Trophoblast cell (in vitro differentiated cells and primary cell): ENCODE measurements at regions not wholly inside any gene's neighbourhood (a gene's known extent, or its start where the extent isn't known, plus 50 kb on each side); places are given as distances from the start of the nearest gene placed in this dataset.
"Not testable (repeated sequence)": the region's sequence is repeated elsewhere in the genome, so short reads cannot be mapped to it uniquely, and the experiment has no call there.

Source experiments
- DNase-seq, 2 donors: peaks; one replicate each; pipeline ENCODE4 v3.0.0-alpha.2; 2016
- H2AFZ ChIP-seq: 2 replicates; pipeline ENCODE4 v1.6.1; 2013; ENCODE audit warnings: low read length, moderate library complexity, mild to moderate bottlenecking; ENCODE audit not compliant: insufficient read depth, poor library complexity
- H2AK5ac ChIP-seq: 2 replicates; pipeline ENCODE4 v1.6.1; 2013; ENCODE audit warnings: mild to moderate bottlenecking, low read length
- H2BK120ac ChIP-seq: 2 replicates; pipeline ENCODE4 v1.6.1; 2013; ENCODE audit warnings: low read length, mild to moderate bottlenecking, moderate library complexity; ENCODE audit not compliant: insufficient read depth, poor library complexity
- H2BK12ac ChIP-seq: 2 replicates; pipeline ENCODE4 v1.6.1; 2013; ENCODE audit warnings: mild to moderate bottlenecking, low read length, moderate library complexity
- H2BK5ac ChIP-seq: 2 replicates; pipeline ENCODE4 v1.6.1; 2013; ENCODE audit warnings: low read length, low read depth, moderate library complexity, mild to moderate bottlenecking; ENCODE audit not compliant: poor library complexity
- H3K14ac ChIP-seq: 2 replicates; pipeline ENCODE4 v1.6.1; 2013; ENCODE audit warnings: mild to moderate bottlenecking, low read length
- H3K18ac ChIP-seq: 2 replicates; pipeline ENCODE4 v1.6.1; 2013; ENCODE audit warnings: mild to moderate bottlenecking, low read length
- H3K23ac ChIP-seq: 2 replicates; pipeline ENCODE4 v1.6.1; 2013; ENCODE audit warnings: low read length
- H3K27ac ChIP-seq: 2 replicates; pipeline ENCODE4 v1.5.1; 2013; ENCODE audit warnings: low read depth, mild to moderate bottlenecking, inconsistent platforms, low read length, moderate library complexity
- H3K27me3 ChIP-seq: 2 replicates; pipeline ENCODE4 v1.6.1; 2013; ENCODE audit warnings: inconsistent platforms, mild to moderate bottlenecking, low read length, moderate library complexity; ENCODE audit not compliant: insufficient read depth
- H3K36me3 ChIP-seq, 2 experiments: 1 replicate in 1 of 2; 2 replicates in 1 of 2; pipeline ENCODE4 v1.6.1; 2013; ENCODE audit warnings: low read length in 2 of 2, mild to moderate bottlenecking in 2 of 2, moderate library complexity in 1 of 2; ENCODE audit not compliant: insufficient read depth in 2 of 2, control insufficient read depth in 1 of 2
- H3K4ac ChIP-seq: 2 replicates; pipeline ENCODE4 v1.6.1; 2013; ENCODE audit warnings: low read depth, mild to moderate bottlenecking, low read length, moderate library complexity
- H3K4me1 ChIP-seq, 2 experiments: 1 replicate in 1 of 2; 2 replicates in 1 of 2; pipeline ENCODE4 v1.6.1; 2013; ENCODE audit warnings: low read length in 2 of 2, mild to moderate bottlenecking in 2 of 2, moderate library complexity in 1 of 2; ENCODE audit not compliant: insufficient read depth in 2 of 2, control insufficient read depth in 1 of 2
- H3K4me2 ChIP-seq: 2 replicates; pipeline ENCODE4 v1.6.1; 2013; ENCODE audit warnings: inconsistent platforms, mild to moderate bottlenecking, low read length, moderate library complexity
- H3K4me3 ChIP-seq: 2 replicates; pipeline ENCODE4 v1.5.1; 2013; ENCODE audit warnings: mild to moderate bottlenecking, low read depth, low read length, inconsistent platforms
- H3K79me1 ChIP-seq: one replicate; pipeline ENCODE4 v1.6.1; 2013; ENCODE audit warnings: low read length
- H3K79me2 ChIP-seq: 2 replicates; pipeline ENCODE4 v1.6.1; 2013; ENCODE audit warnings: low read length, mild to moderate bottlenecking; ENCODE audit not compliant: control insufficient read depth, insufficient read depth, poor library complexity
- H3K9ac ChIP-seq: 2 replicates; pipeline ENCODE4 v1.6.1; 2013; ENCODE audit warnings: mild to moderate bottlenecking, low read length
- H3K9me3 ChIP-seq: 2 replicates; pipeline ENCODE4 v1.6.1; 2013; ENCODE audit warnings: low read depth, mild to moderate bottlenecking, control low read depth, inconsistent platforms, low read length; ENCODE audit not compliant: insufficient read depth
- H4K12ac ChIP-seq: 2 replicates; pipeline ENCODE4 v1.6.1; 2013; ENCODE audit warnings: low read depth, mild to moderate bottlenecking, low read length, moderate library complexity
- H4K8ac ChIP-seq: 2 replicates; pipeline ENCODE4 v1.6.1; 2013; ENCODE audit warnings: low read depth, mild to moderate bottlenecking, low read length, moderate library complexity
- H4K91ac ChIP-seq: one replicate; pipeline ENCODE4 v1.6.1; 2013; ENCODE audit warnings: low read depth, mild to moderate bottlenecking, low read length, moderate library complexity
- WGBS: extraction: QIAGEN DNeasy Blood & Tissue Kit; methylation state at CpG from one replicate; pipeline ENCODE4 v1.1.7; 2013; ENCODE audit warnings: missing lambda C conversion rate; ENCODE audit not compliant: insufficient read length, insufficient coverage; ENCODE audit errors: extremely low coverage; 5-methylcytosine and 5-hydroxymethylcytosine counted together

GRCh38 chr1:183739082-183739481 lies 65.8 kb upstream of the RGL1 start:
- H3K27ac ChIP-seq = no peak overlapping the region
- H2BK120ac ChIP-seq = no peak overlapping the region
- H3K4me1 ChIP-seq = no peaks in the 10 kb centered on the region
- no peak overlapping the region for H2AK5ac ChIP-seq
- no CpG with 5 or more reads among the region's 2 CpGs for WGBS
- H3K4ac ChIP-seq = no peak overlapping the region
- no peak overlapping the region for H4K8ac ChIP-seq
- no peak overlapping the region for H3K4me3 ChIP-seq
- no peak overlapping the region for H2BK12ac ChIP-seq
- no peaks in the 10 kb centered on the region for H3K9me3 ChIP-seq
- no peak overlapping the region for H2BK5ac ChIP-seq
- no peaks in the 10 kb centered on the region for H3K36me3 ChIP-seq
- no peak overlapping the region for H3K4me2 ChIP-seq
- H3K79me1 ChIP-seq = no peaks in the 10 kb centered on the region
- no peaks in the 10 kb centered on the region for H3K27me3 ChIP-seq
- no peaks in the 10 kb centered on the region for H3K79me2 ChIP-seq
- no peak overlapping the region for H4K91ac ChIP-seq
- H3K18ac ChIP-seq = no peak overlapping the region
- no peak for DNase-seq
- H2AFZ ChIP-seq = no peak overlapping the region
- H3K23ac ChIP-seq = no peak overlapping the region
- no peak overlapping the region for H3K14ac ChIP-seq
- no peak overlapping the region for H4K12ac ChIP-seq
- H3K9ac ChIP-seq = no peak overlapping the region

DNA sequence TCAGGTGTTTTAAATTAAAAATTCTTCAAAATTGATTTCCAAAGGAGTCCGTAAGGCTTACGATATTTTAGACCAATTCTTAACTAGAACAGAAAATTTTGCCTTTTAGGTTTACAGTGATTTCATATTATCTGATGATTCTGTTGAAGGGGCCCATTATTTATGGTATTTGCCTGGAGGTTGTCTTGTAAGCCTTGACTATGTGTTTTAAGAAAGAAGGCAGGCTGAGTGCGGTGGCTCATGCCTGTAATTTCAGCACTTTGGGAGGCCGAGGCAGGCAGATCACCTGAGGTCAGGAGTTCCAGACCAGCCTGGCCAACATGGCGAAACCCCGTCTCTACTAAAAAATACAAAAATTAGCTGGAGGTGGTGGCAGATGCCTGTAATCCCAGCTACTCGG lies 67.0 kb upstream of the RGL1 start:
- H4K91ac ChIP-seq, H3K9me3 ChIP-seq, H3K4me1 ChIP-seq, H3K79me1 ChIP-seq, H2BK5ac ChIP-seq, H3K9ac ChIP-seq, H2BK12ac ChIP-seq, H3K4me3 ChIP-seq, H3K79me2 ChIP-seq, H3K4me2 ChIP-seq, H3K14ac ChIP-seq, H4K8ac ChIP-seq, H2BK120ac ChIP-seq, H3K27me3 ChIP-seq, H2AK5ac ChIP-seq, H3K27ac ChIP-seq, H3K36me3 ChIP-seq, H2AFZ ChIP-seq, H3K4ac ChIP-seq, H3K23ac ChIP-seq, H4K12ac ChIP-seq, H3K18ac ChIP-seq: not testable (repeated sequence)
- WGBS = no CpG with 5 or more reads among the region's 7 CpGs
- DNase-seq = peak; percentile 74 to 80

DNA sequence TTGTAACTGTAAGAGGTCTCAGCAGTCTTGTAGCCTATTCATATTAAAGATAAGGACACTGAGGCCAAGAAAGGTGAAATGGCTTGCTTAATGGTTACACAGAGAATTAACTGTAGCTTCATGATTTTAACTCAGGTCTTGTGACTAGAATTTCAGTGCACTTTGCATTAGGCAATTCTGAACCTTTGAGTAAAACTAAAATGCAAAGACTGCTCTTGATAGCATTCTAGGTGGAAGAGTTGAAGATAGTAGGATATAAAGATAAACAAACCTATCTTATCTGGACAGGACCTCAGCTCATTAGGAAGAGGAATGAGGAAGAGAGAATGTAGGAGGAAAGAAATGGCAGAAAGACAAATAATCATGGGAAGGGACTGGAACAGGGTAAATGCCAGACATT lies 68.6 kb upstream of the RGL1 start:
- H3K27ac ChIP-seq = no peak overlapping the region
- no peak overlapping the region for H4K12ac ChIP-seq
- no peak overlapping the region for H2BK5ac ChIP-seq
- H2BK120ac ChIP-seq = no peak overlapping the region
- no peak overlapping the region for H3K4ac ChIP-seq
- H3K36me3 ChIP-seq = no peaks in the 10 kb centered on the region
- no peak overlapping the region for H3K9ac ChIP-seq
- peak in 1 of 2 donors; percentile 82 for DNase-seq
- H3K18ac ChIP-seq = no peak overlapping the region
- no peak overlapping the region for H2AK5ac ChIP-seq
- no peak overlapping the region for H2BK12ac ChIP-seq
- H3K4me1 ChIP-seq = no peaks in the 10 kb centered on the region
- H3K14ac ChIP-seq = no peak overlapping the region
- H3K4me2 ChIP-seq = no peak overlapping the region
- no peak overlapping the region for H3K4me3 ChIP-seq
- no peak overlapping the region for H2AFZ ChIP-seq
- H3K27me3 ChIP-seq = no peaks in the 10 kb centered on the region
- no peak overlapping the region for H4K91ac ChIP-seq
- no peak overlapping the region for H3K23ac ChIP-seq
- no peaks in the 10 kb centered on the region for H3K9me3 ChIP-seq
- no peaks in the 10 kb centered on the region for H3K79me1 ChIP-seq
- no peaks in the 10 kb centered on the region for H3K79me2 ChIP-seq
- no peak overlapping the region for H4K8ac ChIP-seq

- no peak overlapping the region for H3K9ac ChIP-seq
- no peaks in the 10 kb centered on the region for H3K4me1 ChIP-seq
- DNase-seq = peak in 1 of 2 donors; percentile 53
- H3K4me3 ChIP-seq = no peak overlapping the region
- H3K18ac ChIP-seq = no peak overlapping the region
- no peaks in the 10 kb centered on the region for H3K27me3 ChIP-seq
- no peak overlapping the region for H3K23ac ChIP-seq
- no peaks in the 10 kb centered on the region for H3K36me3 ChIP-seq
- H4K91ac ChIP-seq = no peak overlapping the region
- no peak overlapping the region for H3K27ac ChIP-seq
- no peak overlapping the region for H4K12ac ChIP-seq
- no peak overlapping the region for H4K8ac ChIP-seq
- no peak overlapping the region for H2BK5ac ChIP-seq
- H3K79me1 ChIP-seq = no peaks in the 10 kb centered on the region
- no CpG with 5 or more reads among the region's 1 CpG for WGBS
- H2BK120ac ChIP-seq = peak overlapping the region; percentile 2
- H3K79me2 ChIP-seq = no peaks in the 10 kb centered on the region
- H3K4ac ChIP-seq = no peak overlapping the region
- no peak overlapping the region for H3K14ac ChIP-seq
- H3K4me2 ChIP-seq = no peak overlapping the region
- no peak overlapping the region for H2AK5ac ChIP-seq
- H3K9me3 ChIP-seq = no peaks in the 10 kb centered on the region
- H2AFZ ChIP-seq = no peak overlapping the region
- H2BK12ac ChIP-seq = no peak overlapping the region
These were observed 69.7 kb upstream of the RGL1 start for GRCh38 chr1:183735069-183735860.
